Naive thymus-derived CD4-positive, alpha-beta T cell (primary cell): ENCODE measurements at regions not wholly inside any gene's neighbourhood (a gene's known extent, or its start where the extent isn't known, plus 50 kb on each side); places are given as distances from the start of the nearest gene placed in this dataset.

ENCODE experiments used
- ATAC-seq: fragments of 150-1000 bp; cut with Tn5 transposase; 2 replicates; pipeline ENCODE4 v1.10.0; 2021; ENCODE audit warnings: mild to moderate bottlenecking, moderate library complexity
- CTCF ChIA-PET: fragments of 350-600 bp; sonication (Branson Sonifier 250); formaldehyde crosslinking; loops from one replicate; lab custom pipeline; 2021; ENCODE audit warnings: antibody characterized with exemption; lab: Charles Lee
- POLR2A ChIA-PET: fragments of 350-600 bp; sonication (Branson Sonifier 250); formaldehyde crosslinking; loops from one replicate; lab custom pipeline; 2021; ENCODE audit warnings: antibody characterized with exemption, inconsistent platforms; lab: Charles Lee
- DNase-seq, 9 donors: peaks; one replicate each; pipeline versions ENCODE4 v3.0.0 to v3.0.0-alpha.2; 2020 to 2022; ENCODE audit warnings: mixed read lengths in 1 of 9
- H3K27ac ChIP-seq: one replicate; pipeline ENCODE4 v1.7.0; 2013; ENCODE audit warnings: mild to moderate bottlenecking, low read depth, low read length, moderate library complexity
- H3K27me3 ChIP-seq, 2 donors: one replicate each; pipeline ENCODE4 v1.7.0; 2013; ENCODE audit warnings: low read length in 2 of 2, mild to moderate bottlenecking in 2 of 2, moderate library complexity in 2 of 2; ENCODE audit not compliant: control insufficient read depth in 2 of 2, insufficient read depth in 2 of 2
- H3K36me3 ChIP-seq, 3 experiments: 1 replicate in 2 of 3; 2 replicates in 1 of 3; pipeline ENCODE4 v1.7.0; 2013; ENCODE audit warnings: low read length in 3 of 3, mild to moderate bottlenecking in 3 of 3, moderate library complexity in 1 of 3; ENCODE audit not compliant: insufficient read depth in 3 of 3, control insufficient read depth in 2 of 3
- H3K4me1 ChIP-seq, 2 donors: one replicate each; pipeline ENCODE4 v1.7.0; 2013; ENCODE audit warnings: low read length in 2 of 2, mild to moderate bottlenecking in 2 of 2, moderate library complexity in 1 of 2; ENCODE audit not compliant: control insufficient read depth in 2 of 2, insufficient read depth in 2 of 2
- H3K4me3 ChIP-seq: 2 replicates; pipeline ENCODE4 v1.7.0; 2013; ENCODE audit warnings: mild to moderate bottlenecking, low read length
- H3K9me3 ChIP-seq, 3 experiments: 1 replicate in 2 of 3; 2 replicates in 1 of 3; pipeline ENCODE4 v1.7.0; 2013; ENCODE audit warnings: low read length in 3 of 3; ENCODE audit not compliant: control insufficient read depth in 2 of 3
- H3K27ac Mint-ChIP-seq, 9 donors: one replicate each; pipeline ENCODE4 v1.8.0; 2020 to 2022; ENCODE audit warnings: mixed read lengths in 9 of 9, mild to moderate bottlenecking in 8 of 9, moderate library complexity in 5 of 9, inconsistent platforms in 2 of 9
- H3K27me3 Mint-ChIP-seq, 5 donors: one replicate each; pipeline ENCODE4 v1.8.0; 2021 to 2022; ENCODE audit warnings: mixed read lengths in 5 of 5, mild to moderate bottlenecking in 1 of 5
- H3K36me3 Mint-ChIP-seq, 5 donors: one replicate each; pipeline ENCODE4 v1.8.0; 2020 to 2022; ENCODE audit warnings: mixed read lengths in 5 of 5, mild to moderate bottlenecking in 3 of 5, inconsistent platforms in 1 of 5
- H3K4me1 Mint-ChIP-seq, 7 donors: one replicate each; pipeline ENCODE4 v1.8.0; 2020 to 2022; ENCODE audit warnings: mixed read lengths in 7 of 7, mild to moderate bottlenecking in 3 of 7, inconsistent platforms in 1 of 7
- H3K4me3 Mint-ChIP-seq, 10 donors: one replicate each; pipeline ENCODE4 v1.8.0; 2020 to 2022; ENCODE audit warnings: mild to moderate bottlenecking in 10 of 10, mixed read lengths in 10 of 10, moderate library complexity in 6 of 10, inconsistent platforms in 2 of 10
- H3K9me3 Mint-ChIP-seq, 11 donors: one replicate each; pipeline ENCODE4 v1.8.0; 2020 to 2022; ENCODE audit warnings: mixed read lengths in 11 of 11, mild to moderate bottlenecking in 4 of 11, inconsistent platforms in 1 of 11, moderate library complexity in 1 of 11
- intact Hi-C, 2 donors: fragments of 100-400 bp; cut with micrococcal nuclease; formaldehyde crosslinking; loops; one replicate each; pipeline ENCODE4 v1.15.1; 2023

DNA sequence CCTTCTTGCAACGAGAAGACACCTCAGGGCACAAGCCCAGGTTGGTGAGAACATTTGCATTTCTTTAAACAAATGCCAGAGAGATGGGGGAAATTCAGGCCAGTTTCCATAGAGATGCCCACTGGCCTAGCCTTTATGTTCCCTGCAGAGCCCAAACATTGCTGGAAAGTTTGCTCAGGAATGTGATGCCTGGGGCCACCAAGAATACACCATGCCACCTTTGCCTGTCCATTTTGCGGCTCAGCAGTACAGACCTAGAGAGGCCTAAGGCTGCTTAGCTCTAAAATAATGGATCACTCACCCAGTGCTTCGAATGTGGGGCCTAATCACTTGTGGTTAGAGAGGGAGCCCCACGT lies 210.0 kb downstream of the RPLP1 start:
- no peak for ATAC-seq
- Mint-ChIP-seq H3K4me3 (no peak overlapping the region), H3K4me1 (peaks cover 0 to 20% (median 7%) of the 10 kb centered on the region in 7 donors), H3K9me3 (no peaks in the 10 kb centered on the region), H3K27me3 (no peaks in the 10 kb centered on the region), H3K27ac (no peak overlapping the region), H3K36me3 (no peaks in the 10 kb centered on the region)
- no peaks in the 10 kb centered on the region for H3K9me3 ChIP-seq
- H3K4me3 ChIP-seq, result no peak overlapping the region
- H3K36me3 ChIP-seq, result no peaks in the 10 kb centered on the region
- POLR2A ChIA-PET, result no interaction called here
- H3K4me1 ChIP-seq, result peaks cover 4 to 18% of the 10 kb centered on the region in 2 donors
- CTCF ChIA-PET, result no interaction called here
- H3K27me3 ChIP-seq, result no peaks in the 10 kb centered on the region
- no peak overlapping the region for H3K27ac ChIP-seq
- intact Hi-C loops, result no loop called here
- no peak for DNase-seq

DNA sequence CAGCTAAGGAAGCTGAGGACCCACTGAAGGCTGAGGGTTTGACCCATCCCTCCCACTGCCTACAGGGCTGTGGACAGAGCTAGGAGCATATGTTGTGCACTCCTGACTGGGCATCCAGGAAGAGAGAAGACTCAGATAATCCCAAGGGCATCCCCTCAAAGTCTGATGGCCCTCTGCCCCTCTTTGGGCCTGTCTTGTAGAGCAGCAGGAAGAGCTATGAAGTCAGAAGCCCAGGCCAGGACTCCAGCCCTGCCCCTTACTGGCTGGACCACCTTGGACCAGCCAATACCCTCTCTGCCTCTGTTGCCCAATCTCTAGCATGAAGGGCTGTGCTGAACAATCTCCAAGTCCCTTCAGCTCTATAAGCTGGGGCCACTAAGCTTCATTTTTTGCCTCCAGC lies 210.8 kb downstream of the RPLP1 start:
- DNase-seq (no peak), ATAC-seq (no peak)
- intact Hi-C loops, result no loop called here
- Mint-ChIP-seq H3K4me1 (peaks cover 4 to 25% (median 14%) of the 10 kb centered on the region in 7 donors), H3K9me3 (no peaks in the 10 kb centered on the region), H3K27ac (no peak overlapping the region), H3K27me3 (no peaks in the 10 kb centered on the region), H3K36me3 (no peaks in the 10 kb centered on the region), H3K4me3 (no peak overlapping the region)
- ChIA-PET CTCF (no interaction called here), POLR2A (no interaction called here)
- Histone ChIP-seq H3K36me3 (no peaks in the 10 kb centered on the region), H3K4me1 (peaks cover 10 to 26% of the 10 kb centered on the region in 2 donors), H3K9me3 (no peaks in the 10 kb centered on the region), H3K4me3 (no peak overlapping the region), H3K27ac (no peak overlapping the region), H3K27me3 (no peaks in the 10 kb centered on the region)

DNA sequence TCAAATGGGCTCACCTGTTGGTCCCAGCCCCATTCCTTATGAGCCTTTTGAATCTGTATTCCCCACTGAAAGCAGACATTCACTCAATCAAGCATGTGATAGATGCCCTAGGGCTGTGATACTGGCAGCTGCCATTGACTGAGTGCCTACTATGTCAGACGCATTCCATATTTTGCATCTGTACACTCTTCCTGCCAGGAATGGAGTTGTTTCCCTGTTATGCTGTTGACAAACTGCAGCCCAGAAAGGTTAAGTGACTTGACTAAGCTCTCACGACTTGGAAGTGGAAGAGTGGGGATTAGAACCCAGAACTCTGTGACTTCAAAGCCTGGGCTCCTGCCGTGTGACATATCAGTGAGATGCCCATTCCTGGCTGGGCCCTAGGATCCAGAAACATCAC lies 211.4 kb downstream of the RPLP1 start:
- intact Hi-C loops, result no loop called here
- Mint-ChIP-seq H3K4me3 (no peak overlapping the region), H3K27me3 (no peaks in the 10 kb centered on the region), H3K36me3 (no peaks in the 10 kb centered on the region), H3K9me3 (no peaks in the 10 kb centered on the region), H3K4me1 (peaks cover 9 to 30% (median 19%) of the 10 kb centered on the region in 7 donors), H3K27ac (no peak overlapping the region)
- Histone ChIP-seq H3K9me3 (no peaks in the 10 kb centered on the region), H3K27me3 (no peaks in the 10 kb centered on the region), H3K4me3 (no peak overlapping the region), H3K4me1 (peaks cover 15 to 31% of the 10 kb centered on the region in 2 donors), H3K27ac (no peak overlapping the region), H3K36me3 (no peaks in the 10 kb centered on the region)
- ChIA-PET CTCF (no interaction called here), POLR2A (no interaction called here)
- no peak for ATAC-seq
- no peak for DNase-seq

DNA sequence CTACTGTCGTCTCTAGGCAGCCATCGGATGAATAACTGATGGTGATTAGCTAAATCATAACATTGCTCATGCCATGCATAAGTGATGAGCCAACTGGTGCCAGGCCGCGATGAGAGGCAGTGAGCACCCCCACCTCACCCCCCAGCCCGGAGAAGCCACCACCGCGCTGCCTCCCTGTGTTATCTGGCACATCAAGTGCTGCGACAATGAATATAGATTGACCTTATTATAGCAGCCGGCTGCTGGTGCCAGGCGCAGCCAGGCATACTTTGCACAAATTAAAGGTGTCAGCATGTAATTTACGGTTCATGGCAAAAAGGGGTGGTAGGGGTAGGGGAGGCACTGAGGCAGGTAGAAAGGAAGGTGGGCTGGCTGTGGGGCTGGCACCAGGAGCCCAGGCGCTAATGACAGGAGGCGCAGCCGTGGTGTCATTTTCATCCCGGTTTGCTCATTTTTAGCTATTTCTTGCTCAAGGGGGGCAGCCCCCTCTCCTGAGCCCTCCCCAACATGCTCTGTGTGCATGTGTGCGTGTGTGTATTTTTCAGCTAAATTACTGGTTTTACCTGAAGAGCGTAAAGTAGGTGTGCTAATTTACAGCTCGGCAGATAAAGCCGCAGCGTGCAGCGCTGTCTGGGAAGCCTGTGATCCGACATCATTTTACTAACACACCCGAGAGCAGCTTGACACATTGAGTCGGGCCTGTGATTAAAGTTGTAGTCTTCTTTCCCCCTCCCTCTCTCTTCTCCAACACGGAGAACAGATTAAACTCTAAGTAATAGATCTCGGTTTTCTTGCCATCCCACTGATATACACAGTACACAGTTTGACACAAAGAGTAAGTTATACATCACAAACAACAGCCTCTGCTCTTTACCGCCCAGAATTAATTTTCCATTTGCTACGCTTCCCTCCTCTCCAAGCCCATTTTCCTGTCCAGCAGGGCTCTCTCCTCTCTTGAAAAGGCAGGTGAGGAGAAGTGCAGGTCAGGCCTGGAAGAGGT lies 212.3 kb downstream of the RPLP1 start:
- H3K4me1 Mint-ChIP-seq, result peaks cover 14 to 34% (median 28%) of the 10 kb centered on the region in 7 donors
- POLR2A ChIA-PET, result no interaction called here
- intact Hi-C loops, result no loop called here

DNA sequence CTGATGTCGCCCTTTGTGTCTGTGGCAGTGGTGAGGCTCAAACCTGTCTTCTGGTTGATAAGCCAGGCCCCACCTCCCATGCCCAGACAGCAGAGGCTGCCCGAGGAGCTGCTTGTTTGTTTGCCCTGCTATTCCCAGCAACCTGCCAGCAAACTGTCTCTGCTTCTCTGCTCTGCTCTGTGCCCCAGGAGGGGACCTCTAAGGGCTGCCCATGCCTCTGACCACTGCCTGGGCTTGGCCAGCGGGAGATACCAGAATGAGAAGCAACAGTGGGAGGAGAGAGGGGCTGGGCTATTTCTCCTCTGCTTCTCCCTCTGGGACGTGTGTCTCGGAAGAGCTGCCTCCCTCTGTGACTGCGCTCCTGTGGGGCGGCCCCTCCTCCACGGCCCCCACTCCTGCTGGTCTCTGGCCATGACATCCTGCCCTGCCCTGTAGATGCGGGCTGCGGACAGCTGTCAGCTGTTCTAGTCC lies 213.1 kb downstream of the RPLP1 start:
- Histone ChIP-seq H3K4me1 (peaks cover 20 to 48% of the 10 kb centered on the region in 2 donors), H3K4me3 (no peak overlapping the region), H3K27ac (no peak overlapping the region), H3K36me3 (no peaks in the 10 kb centered on the region), H3K27me3 (no peaks in the 10 kb centered on the region), H3K9me3 (no peaks in the 10 kb centered on the region)
- ATAC-seq, result no peak
- Mint-ChIP-seq H3K9me3 (no peaks in the 10 kb centered on the region), H3K27me3 (no peaks in the 10 kb centered on the region), H3K36me3 (no peaks in the 10 kb centered on the region), H3K4me1 (peaks cover 14 to 36% (median 33%) of the 10 kb centered on the region in 7 donors), H3K4me3 (no peak overlapping the region), H3K27ac (peak overlapping the region in 1 of 9 donors; percentile 62)
- no peak for DNase-seq
- intact Hi-C loops, result no loop called here
- ChIA-PET CTCF (no interaction called here), POLR2A (no interaction called here)

More for the DNA sequence above, 212.3 kb downstream of the RPLP1 start:
- Mint-ChIP-seq H3K36me3 (no peaks in the 10 kb centered on the region), H3K9me3 (no peaks in the 10 kb centered on the region), H3K27me3 (no peaks in the 10 kb centered on the region), H3K4me3 (no peak overlapping the region), H3K27ac (peak overlapping the region in 1 of 9 donors; percentile 62)
- Histone ChIP-seq H3K4me3 (no peak overlapping the region), H3K27me3 (no peaks in the 10 kb centered on the region), H3K9me3 (no peaks in the 10 kb centered on the region), H3K4me1 (peaks cover 20 to 40% of the 10 kb centered on the region in 2 donors), H3K27ac (no peak overlapping the region), H3K36me3 (no peaks in the 10 kb centered on the region)
- CTCF ChIA-PET, result no interaction called here
- ATAC-seq, result no peak
- no peak for DNase-seq

DNA sequence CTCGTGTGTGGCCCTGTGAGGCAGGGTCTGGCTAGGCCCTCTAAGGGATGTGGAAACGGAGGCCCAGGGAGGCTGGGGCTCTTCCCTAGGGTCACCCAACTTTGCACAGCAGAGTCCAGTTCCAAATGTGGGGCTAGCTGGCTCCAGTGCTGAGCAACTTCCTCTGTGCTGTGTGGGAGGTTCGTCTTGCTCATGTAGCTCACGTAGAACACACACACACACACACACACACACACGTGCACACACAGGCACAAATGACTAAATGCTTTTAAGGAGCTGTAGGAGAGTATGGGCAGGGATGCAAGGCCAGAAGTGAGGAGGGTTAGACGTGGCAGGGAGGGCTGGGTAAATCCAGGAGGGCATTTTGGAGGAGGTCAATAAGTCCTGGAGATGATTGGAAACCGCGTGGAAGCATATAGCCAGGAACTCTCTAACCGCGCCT lies 213.8 kb downstream of the RPLP1 start:
- Mint-ChIP-seq H3K36me3 (no peaks in the 10 kb centered on the region), H3K9me3 (peaks cover 0 to 1% (median 0%) of the 10 kb centered on the region in 11 donors), H3K4me3 (peak overlapping the region in 1 of 10 donors; percentile 16), H3K27me3 (peaks cover 0 to 3% (median 0%) of the 10 kb centered on the region in 5 donors), H3K27ac (peak overlapping the region in 2 of 9 donors; percentile 46 to 88), H3K4me1 (peaks cover 14 to 37% (median 34%) of the 10 kb centered on the region in 7 donors)
- DNase-seq (peak in 1 of 9 donors; percentile 10), ATAC-seq (peak; percentile 68)
- Histone ChIP-seq H3K27ac (no peak overlapping the region), H3K4me3 (no peak overlapping the region), H3K27me3 (no peaks in the 10 kb centered on the region), H3K4me1 (peaks cover 20 to 50% of the 10 kb centered on the region in 2 donors), H3K36me3 (no peaks in the 10 kb centered on the region), H3K9me3 (no peaks in the 10 kb centered on the region)
- CTCF ChIA-PET, result interaction anchor here (0.6 kb wide), 1 partner anchor 246 kb away, joined by 3 read pairs; no protein-coding TSS in a partner anchor
- intact Hi-C loops, result no loop called here
- POLR2A ChIA-PET, result no interaction called here
